Breast epithelium (tissue), 4 donors: ENCODE measurements at regions not wholly inside any gene's neighbourhood (a gene's known extent, or its start where the extent isn't known, plus 50 kb on each side); places are given as distances from the start of the nearest gene placed in this dataset.

Source experiments
- DNase-seq, 2 donors: peaks; one replicate each; pipeline ENCODE4 v3.0.0-alpha.2; 2019; ENCODE audit warnings: low spot score in 2 of 2
- H3K27ac ChIP-seq, 2 donors: fragments of 200-600 bp; sonication (generic) in 1 of 2; one replicate each; pipeline ENCODE4 v1.5.1; 2016 to 2019; ENCODE audit warnings: mild to moderate bottlenecking in 1 of 2
- H3K27me3 ChIP-seq, 2 donors: fragments of 200-600 bp; sonication (generic) in 1 of 2; one replicate each; pipeline versions ENCODE4 v1.5.1 to v1.6.0; 2017 to 2019; ENCODE audit warnings: control low read depth in 1 of 2, mild to moderate bottlenecking in 1 of 2
- H3K36me3 ChIP-seq: fragments of 200-600 bp; one replicate; pipeline ENCODE4 v1.5.1; 2019
- H3K4me1 ChIP-seq, 2 donors: fragments of 200-600 bp; sonication (generic); one replicate each; pipeline ENCODE4 v1.5.1; 2016 to 2019; ENCODE audit warnings: control low read depth in 1 of 2
- H3K4me3 ChIP-seq, 3 donors: fragments of 200-600 bp; sonication (generic); 1 replicate in 2 of 3; 2 replicates in 1 of 3; pipeline ENCODE4 v1.5.1; 2016 to 2019; ENCODE audit warnings: mild to moderate bottlenecking in 3 of 3, moderate library complexity in 2 of 3
- H3K9me3 ChIP-seq, 2 donors: fragments of 200-600 bp; sonication (generic) in 1 of 2; one replicate each; pipeline ENCODE4 v1.5.1; 2016 to 2019; ENCODE audit warnings: control low read depth in 1 of 2
- POLR2A ChIP-seq: fragments of 450-650 bp; IDR thresholded peaks from one replicate; pipeline ENCODE4 v1.6.1; 2016; ENCODE audit warnings: antibody characterized with exemption, mild to moderate bottlenecking, moderate library complexity
- POLR2AphosphoS5 ChIP-seq, 3 donors: sonication (generic); formaldehyde crosslinking; IDR thresholded peaks; one replicate each; pipeline ENCODE4 v1.6.1; 2017; ENCODE audit warnings: antibody characterized with exemption in 3 of 3
- intact Hi-C: fragments of 100-400 bp; cut with DNase I; formaldehyde crosslinking; loops from one replicate; pipeline ENCODE4 v1.15.1; 2023; ENCODE audit warnings: low total_unique reads
- TF ChIP-seq, protein P1 (sequence below), 3 donors: fragments of 450-650 bp; IDR thresholded peaks; one replicate each; pipeline ENCODE4 v1.5.1; 2016 to 2017; ENCODE audit warnings: antibody characterized with exemption in 3 of 3, mild to moderate bottlenecking in 3 of 3, moderate library complexity in 3 of 3

DNA sequence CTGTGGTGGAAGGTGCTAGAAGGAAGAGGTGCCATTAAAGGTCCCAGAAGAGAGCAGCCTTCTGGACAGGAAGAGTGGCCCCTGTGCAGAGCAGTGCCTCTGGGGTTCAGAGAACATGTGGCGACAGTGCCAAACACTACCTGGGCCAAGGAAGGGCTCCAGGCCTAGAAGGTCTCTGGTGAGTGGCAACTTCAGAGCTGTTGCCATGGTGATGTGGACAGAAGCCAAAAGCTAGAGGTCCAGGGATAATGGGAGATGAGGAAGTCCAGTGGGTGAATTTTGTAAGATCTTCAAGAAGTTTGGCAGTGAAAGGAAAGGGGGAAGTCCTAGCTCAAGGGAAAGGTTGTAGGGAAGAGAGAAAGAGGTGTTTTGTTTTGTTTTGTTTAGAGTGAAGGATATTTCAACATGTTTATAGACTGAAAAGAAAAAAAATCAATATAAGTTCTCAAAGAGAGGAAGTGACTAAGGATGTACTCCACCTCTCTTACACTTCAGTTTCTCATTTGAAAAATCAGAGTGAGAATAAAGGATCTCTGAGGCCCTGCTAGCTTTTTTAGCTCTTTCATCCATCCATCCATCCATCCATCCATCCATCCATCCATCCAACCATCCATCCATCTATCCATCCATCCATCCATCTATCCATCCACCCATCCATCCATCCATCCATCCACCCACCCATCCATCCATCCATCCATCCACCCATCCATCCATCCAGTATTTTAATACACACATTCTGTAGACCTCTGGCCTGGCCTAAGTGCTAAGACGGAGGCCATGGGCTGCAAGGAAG lies 77.1 kb upstream of the DUSP5 start:
- peak; percentile 66 to 77 for DNase-seq
- peak overlapping the region in 1 of 2 donors; percentile 43 for H3K27ac ChIP-seq
- H3K27me3 ChIP-seq, result no peaks in the 10 kb centered on the region
- H3K36me3 ChIP-seq, result no peaks in the 10 kb centered on the region
- H3K4me1 ChIP-seq, result no peaks in the 10 kb centered on the region
- TF ChIP-seq POLR2A, result no peak
- no peak for TF ChIP-seq POLR2AphosphoS5 (IDR thresholded peaks at IDR 0.05)
- TF ChIP-seq, protein P1, sequence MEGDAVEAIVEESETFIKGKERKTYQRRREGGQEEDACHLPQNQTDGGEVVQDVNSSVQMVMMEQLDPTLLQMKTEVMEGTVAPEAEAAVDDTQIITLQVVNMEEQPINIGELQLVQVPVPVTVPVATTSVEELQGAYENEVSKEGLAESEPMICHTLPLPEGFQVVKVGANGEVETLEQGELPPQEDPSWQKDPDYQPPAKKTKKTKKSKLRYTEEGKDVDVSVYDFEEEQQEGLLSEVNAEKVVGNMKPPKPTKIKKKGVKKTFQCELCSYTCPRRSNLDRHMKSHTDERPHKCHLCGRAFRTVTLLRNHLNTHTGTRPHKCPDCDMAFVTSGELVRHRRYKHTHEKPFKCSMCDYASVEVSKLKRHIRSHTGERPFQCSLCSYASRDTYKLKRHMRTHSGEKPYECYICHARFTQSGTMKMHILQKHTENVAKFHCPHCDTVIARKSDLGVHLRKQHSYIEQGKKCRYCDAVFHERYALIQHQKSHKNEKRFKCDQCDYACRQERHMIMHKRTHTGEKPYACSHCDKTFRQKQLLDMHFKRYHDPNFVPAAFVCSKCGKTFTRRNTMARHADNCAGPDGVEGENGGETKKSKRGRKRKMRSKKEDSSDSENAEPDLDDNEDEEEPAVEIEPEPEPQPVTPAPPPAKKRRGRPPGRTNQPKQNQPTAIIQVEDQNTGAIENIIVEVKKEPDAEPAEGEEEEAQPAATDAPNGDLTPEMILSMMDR (IDR thresholded peaks at IDR 0.05), result no peak
- no peak overlapping the region for H3K4me3 ChIP-seq
- intact Hi-C loops, result no loop called here
- H3K9me3 ChIP-seq, result no peaks in the 10 kb centered on the region

GRCh38 chr10:110421512-110422138 lies 76.1 kb upstream of the DUSP5 start:
- intact Hi-C loops, result no loop called here
- DNase-seq, result no peak
- no peak overlapping the region for H3K27ac ChIP-seq
- no peaks in the 10 kb centered on the region for H3K27me3 ChIP-seq
- no peak overlapping the region for H3K4me3 ChIP-seq
- H3K4me1 ChIP-seq, result no peaks in the 10 kb centered on the region
- H3K9me3 ChIP-seq, result no peaks in the 10 kb centered on the region
- TF ChIP-seq, protein P1 (IDR thresholded peaks at IDR 0.05), result no peak
- TF ChIP-seq POLR2A, result no peak
- TF ChIP-seq POLR2AphosphoS5 (IDR thresholded peaks at IDR 0.05), result no peak
- no peaks in the 10 kb centered on the region for H3K36me3 ChIP-seq

GRCh38 chr10:110422548-110422947 lies 75.2 kb upstream of the DUSP5 start:
- TF ChIP-seq POLR2AphosphoS5 (IDR thresholded peaks at IDR 0.05) (no peak), POLR2A (no peak)
- TF ChIP-seq, protein P1 (IDR thresholded peaks at IDR 0.05), result no peak

GRCh38 chr10:110423650-110424049 lies 74.1 kb upstream of the DUSP5 start:
- H3K27me3 ChIP-seq, result no peaks in the 10 kb centered on the region
- TF ChIP-seq POLR2AphosphoS5 (IDR thresholded peaks at IDR 0.05) (no peak), POLR2A (no peak)
- TF ChIP-seq, protein P1 (IDR thresholded peaks at IDR 0.05), result no peak
- H3K9me3 ChIP-seq, result no peaks in the 10 kb centered on the region
- H3K4me3 ChIP-seq, result no peak overlapping the region
- DNase-seq, result no peak
- H3K4me1 ChIP-seq, result no peaks in the 10 kb centered on the region
- intact Hi-C loops, result no loop called here
- no peak overlapping the region for H3K27ac ChIP-seq
- H3K36me3 ChIP-seq, result no peaks in the 10 kb centered on the region

More at GRCh38 chr10:110422548-110422947, 75.2 kb upstream of the DUSP5 start:
- H3K27ac ChIP-seq, result no peak overlapping the region
- intact Hi-C loops, result no loop called here
- H3K4me3 ChIP-seq, result no peak overlapping the region
- no peaks in the 10 kb centered on the region for H3K36me3 ChIP-seq
- no peaks in the 10 kb centered on the region for H3K9me3 ChIP-seq
- no peak for DNase-seq
- no peaks in the 10 kb centered on the region for H3K27me3 ChIP-seq
- no peaks in the 10 kb centered on the region for H3K4me1 ChIP-seq

DNA sequence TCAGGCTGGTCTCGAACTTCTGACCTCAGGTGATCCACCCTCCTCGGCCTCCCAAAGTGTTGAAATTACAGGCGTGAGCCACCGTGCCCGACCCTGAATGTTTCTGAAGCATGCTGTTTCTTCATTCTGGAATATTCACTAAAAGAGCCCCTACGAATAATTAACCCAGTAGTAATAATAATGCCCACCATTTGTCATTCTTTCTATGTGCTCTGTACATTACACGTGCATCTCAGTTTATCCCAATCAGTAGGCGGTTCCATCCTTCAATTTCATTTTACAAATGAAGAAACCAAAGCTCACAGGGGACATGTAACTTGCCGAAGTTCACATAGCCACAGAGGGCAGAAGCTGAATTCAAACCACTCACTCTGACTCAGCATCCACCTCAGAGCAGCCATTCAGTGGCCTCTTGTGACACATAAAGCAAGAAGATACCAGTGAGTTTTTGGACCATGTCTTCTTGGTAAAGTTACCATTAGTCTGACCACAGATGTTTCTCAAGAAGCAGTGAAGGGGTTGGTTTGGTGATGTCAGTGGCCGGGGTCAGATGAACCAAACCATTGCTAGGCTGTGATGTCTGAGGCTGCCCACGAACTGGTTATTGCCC lies 71.9 kb upstream of the DUSP5 start:
- intact Hi-C loops, result no loop called here
- Histone ChIP-seq H3K9me3 (no peaks in the 10 kb centered on the region), H3K36me3 (no peaks in the 10 kb centered on the region), H3K4me3 (no peak overlapping the region), H3K27me3 (no peaks in the 10 kb centered on the region), H3K4me1 (no peaks in the 10 kb centered on the region), H3K27ac (peak overlapping the region; percentile 49 to 88)
- TF ChIP-seq, protein P1 (IDR thresholded peaks at IDR 0.05), result no peak
- TF ChIP-seq POLR2A (no peak), POLR2AphosphoS5 (IDR thresholded peaks at IDR 0.05) (no peak)
- no peak for DNase-seq
